ENCODE measurements at regions not wholly inside any gene's neighbourhood (a gene's known extent, or its start where the extent isn't known, plus 50 kb on each side); places are given as distances from the start of the nearest gene placed in this dataset.
"Not testable (repeated sequence)": the region's sequence is repeated elsewhere in the genome, so short reads cannot be mapped to it uniquely, and the experiment has no call there.

DNA sequence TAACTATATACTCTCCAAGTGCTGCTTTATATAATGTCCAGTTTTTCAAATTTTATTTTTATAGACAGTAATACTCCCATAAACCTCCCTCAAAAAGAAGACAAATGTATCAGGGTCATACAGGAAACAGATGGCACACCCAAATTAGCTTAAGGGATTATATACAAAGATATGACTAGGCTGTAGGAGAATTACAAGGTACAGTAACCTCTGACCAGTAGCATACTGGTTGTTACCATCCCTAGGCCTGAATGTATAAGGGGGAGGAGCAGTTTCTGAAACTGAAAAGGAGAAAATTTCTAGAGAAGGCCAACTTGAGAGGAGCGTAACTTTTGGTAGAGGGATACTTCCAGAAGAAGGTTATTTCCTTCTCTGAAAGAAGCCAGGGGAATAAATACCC is 122.6 kb upstream of the NBPF19 start:
- H3K9me3 ChIP-seq (ENCODE audit: control insufficient read depth, insufficient read depth, low read length); H3K9ac ChIP-seq (ENCODE audit: low read depth, low read length); H3K4me1 ChIP-seq (ENCODE audit: control insufficient read depth, insufficient read depth, low read length); H3K36me3 ChIP-seq (ENCODE audit: control insufficient read depth, insufficient read depth, low read length); H3K4me3 ChIP-seq (ENCODE audit: low read depth, low read length); H3K27me3 ChIP-seq (ENCODE audit: control insufficient read depth, insufficient read depth, low read length): not testable (repeated sequence)

DNA sequence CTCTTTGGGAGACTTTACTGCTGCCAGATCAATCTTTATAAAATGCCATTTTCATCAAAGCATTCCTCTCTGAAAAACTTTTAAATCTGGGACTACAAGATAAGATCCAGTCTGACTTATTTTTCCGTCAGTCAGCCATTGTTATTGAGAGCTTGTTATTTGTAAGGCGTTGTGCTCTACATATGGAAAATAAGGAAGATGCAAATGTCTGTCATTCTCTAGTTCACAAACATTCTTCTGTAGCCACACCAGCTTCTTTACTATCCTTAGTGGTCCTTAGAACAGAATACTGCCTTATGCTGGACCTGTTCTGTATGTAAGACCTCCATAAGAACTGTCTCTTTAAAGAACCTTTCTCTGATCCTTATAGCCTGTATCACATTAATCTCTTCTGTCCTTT is 120.3 kb upstream of the NBPF19 start:
- not testable (repeated sequence) for H3K9ac ChIP-seq (ENCODE audit: low read depth, low read length); H3K27me3 ChIP-seq (ENCODE audit: control insufficient read depth, insufficient read depth, low read length); H3K4me1 ChIP-seq (ENCODE audit: control insufficient read depth, insufficient read depth, low read length); H3K4me3 ChIP-seq (ENCODE audit: low read depth, low read length); H3K36me3 ChIP-seq (ENCODE audit: control insufficient read depth, insufficient read depth, low read length); H3K9me3 ChIP-seq (ENCODE audit: control insufficient read depth, insufficient read depth, low read length)

DNA sequence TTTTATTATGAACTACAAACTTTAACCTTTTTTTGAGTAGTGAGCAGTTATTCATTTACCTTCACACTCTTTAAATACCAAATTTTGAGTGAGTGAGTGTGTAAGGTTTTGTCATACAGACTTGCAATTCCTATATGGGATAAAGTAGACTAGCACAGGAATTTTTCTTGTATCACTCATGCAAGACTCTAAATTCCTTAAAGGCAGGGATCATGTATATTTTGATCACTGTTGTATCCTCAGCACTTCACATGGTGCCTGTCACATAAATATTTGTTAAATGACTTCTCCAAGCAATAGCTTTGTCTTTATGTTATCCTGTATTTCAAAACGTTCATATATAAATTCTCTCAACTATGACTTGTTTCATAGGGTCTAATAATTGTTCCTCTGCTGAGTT is 119.1 kb upstream of the NBPF19 start:
- not testable (repeated sequence) for H3K9me3 ChIP-seq (ENCODE audit: control insufficient read depth, insufficient read depth, low read length); H3K4me3 ChIP-seq (ENCODE audit: low read depth, low read length); H3K9ac ChIP-seq (ENCODE audit: low read depth, low read length); H3K27me3 ChIP-seq (ENCODE audit: control insufficient read depth, insufficient read depth, low read length); H3K4me1 ChIP-seq (ENCODE audit: control insufficient read depth, insufficient read depth, low read length); H3K36me3 ChIP-seq (ENCODE audit: control insufficient read depth, insufficient read depth, low read length)

DNA sequence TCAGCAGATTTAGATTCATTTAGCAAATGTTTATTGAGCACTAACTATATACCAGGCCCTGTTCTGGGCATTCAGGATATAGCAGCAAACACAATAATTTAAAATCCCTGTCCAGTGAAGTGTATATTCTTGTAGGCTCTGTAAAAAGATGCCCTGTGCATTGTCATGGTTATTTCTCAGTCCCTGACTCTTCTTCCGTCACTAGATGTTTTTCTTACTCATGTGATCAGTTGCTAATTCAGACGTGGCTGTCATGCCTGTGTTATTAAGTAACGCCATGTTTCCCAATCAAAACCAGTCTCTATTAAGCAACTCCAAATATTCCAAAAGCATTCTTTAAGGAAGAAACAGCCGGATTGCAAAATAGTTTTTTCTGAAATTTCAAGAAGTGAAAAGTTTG is 118.7 kb upstream of the NBPF19 start:
- not testable (repeated sequence) for H3K36me3 ChIP-seq (ENCODE audit: control insufficient read depth, insufficient read depth, low read length)

DNA sequence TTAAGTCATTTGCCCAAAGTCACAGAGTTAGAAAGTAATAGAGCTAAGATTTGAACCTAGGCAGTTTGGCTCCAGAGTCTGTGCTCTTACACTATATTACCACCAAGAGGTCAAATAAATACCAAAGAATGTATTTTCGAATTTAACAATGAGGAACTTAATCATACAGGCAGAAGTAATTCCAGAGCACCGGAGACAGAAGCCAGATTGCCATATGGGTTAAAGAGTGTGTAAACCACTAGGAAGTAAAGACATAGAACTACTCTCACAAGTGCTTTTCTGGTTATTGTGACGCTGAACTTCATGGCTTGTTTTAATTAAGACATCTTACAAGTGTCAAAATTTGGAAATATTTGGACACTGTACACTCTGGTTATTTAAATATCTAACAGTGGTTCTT is 114.5 kb upstream of the NBPF19 start:
- not testable (repeated sequence) for H3K9me3 ChIP-seq (ENCODE audit: control insufficient read depth, insufficient read depth, low read length); H3K9ac ChIP-seq (ENCODE audit: low read depth, low read length); H3K4me3 ChIP-seq (ENCODE audit: low read depth, low read length); H3K27me3 ChIP-seq (ENCODE audit: control insufficient read depth, insufficient read depth, low read length); H3K4me1 ChIP-seq (ENCODE audit: control insufficient read depth, insufficient read depth, low read length); H3K36me3 ChIP-seq (ENCODE audit: control insufficient read depth, insufficient read depth, low read length)

More for the DNA sequence above, 118.7 kb upstream of the NBPF19 start:
- H3K27me3 ChIP-seq (ENCODE audit: control insufficient read depth, insufficient read depth, low read length); H3K4me1 ChIP-seq (ENCODE audit: control insufficient read depth, insufficient read depth, low read length); H3K9me3 ChIP-seq (ENCODE audit: control insufficient read depth, insufficient read depth, low read length); H3K4me3 ChIP-seq (ENCODE audit: low read depth, low read length); H3K9ac ChIP-seq (ENCODE audit: low read depth, low read length): not testable (repeated sequence)

DNA sequence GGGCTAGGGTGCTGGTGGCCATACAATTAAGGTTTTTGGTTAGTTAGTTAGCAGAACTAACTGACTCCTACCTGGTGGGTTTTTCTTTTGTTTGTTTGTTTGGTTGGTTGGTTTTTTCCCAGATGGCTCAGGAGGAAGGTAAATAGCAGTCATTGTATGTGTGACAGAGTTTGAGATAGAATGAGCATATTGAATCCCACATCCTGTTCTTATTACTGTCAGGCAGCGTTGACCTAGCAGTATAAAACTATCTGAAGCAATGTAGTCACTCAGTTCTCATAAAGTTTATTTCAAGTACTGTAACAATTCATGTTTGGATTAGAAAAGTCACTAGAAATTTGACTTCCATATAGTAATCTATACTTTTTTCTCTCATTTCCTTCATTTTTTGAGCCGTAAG is 113.5 kb upstream of the NBPF19 start:
- H3K27me3 ChIP-seq (ENCODE audit: control insufficient read depth, insufficient read depth, low read length); H3K9me3 ChIP-seq (ENCODE audit: control insufficient read depth, insufficient read depth, low read length); H3K9ac ChIP-seq (ENCODE audit: low read depth, low read length); H3K4me1 ChIP-seq (ENCODE audit: control insufficient read depth, insufficient read depth, low read length); H3K4me3 ChIP-seq (ENCODE audit: low read depth, low read length); H3K36me3 ChIP-seq (ENCODE audit: control insufficient read depth, insufficient read depth, low read length): not testable (repeated sequence)

DNA sequence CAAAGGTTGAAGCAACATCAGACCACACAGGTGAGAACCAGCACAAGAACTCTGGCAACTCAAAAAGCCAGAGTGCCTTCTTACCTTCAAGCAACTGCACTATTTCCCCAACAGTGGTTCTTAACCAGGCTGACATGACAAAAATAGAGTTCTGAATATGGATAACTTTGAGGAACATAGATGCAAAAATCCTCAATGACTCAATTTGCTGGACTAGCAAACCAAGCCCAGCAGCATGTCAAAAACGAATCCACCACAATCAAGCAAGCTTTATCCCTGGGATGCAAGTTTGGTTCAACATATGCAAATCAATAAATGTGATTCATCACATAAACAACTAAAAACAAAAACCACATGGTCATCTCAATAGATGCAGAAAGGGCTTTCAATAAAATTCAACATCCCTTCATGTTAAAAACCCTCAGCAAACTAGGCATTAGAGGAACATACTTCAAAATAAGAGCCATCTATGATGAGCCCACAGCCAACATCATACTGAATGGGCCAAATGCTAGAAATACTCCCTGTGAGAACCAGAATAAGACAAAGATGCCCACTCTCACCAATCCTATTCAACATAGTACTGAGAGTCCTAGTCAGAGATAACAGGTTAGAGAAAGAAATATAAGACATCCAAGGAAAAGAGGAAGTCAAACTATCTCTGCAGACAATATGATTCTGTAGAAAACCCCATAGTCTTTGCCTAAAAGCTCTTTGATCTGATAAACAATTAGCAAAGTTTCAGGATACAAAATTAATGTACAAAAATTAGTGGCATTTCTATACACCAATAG is 110.5 kb upstream of the NBPF19 start:
- not testable (repeated sequence) for H3K9ac ChIP-seq (ENCODE audit: low read depth, low read length); H3K36me3 ChIP-seq (ENCODE audit: control insufficient read depth, insufficient read depth, low read length); H3K27me3 ChIP-seq (ENCODE audit: control insufficient read depth, insufficient read depth, low read length); H3K4me1 ChIP-seq (ENCODE audit: control insufficient read depth, insufficient read depth, low read length); H3K4me3 ChIP-seq (ENCODE audit: low read depth, low read length); H3K9me3 ChIP-seq (ENCODE audit: control insufficient read depth, insufficient read depth, low read length)

DNA sequence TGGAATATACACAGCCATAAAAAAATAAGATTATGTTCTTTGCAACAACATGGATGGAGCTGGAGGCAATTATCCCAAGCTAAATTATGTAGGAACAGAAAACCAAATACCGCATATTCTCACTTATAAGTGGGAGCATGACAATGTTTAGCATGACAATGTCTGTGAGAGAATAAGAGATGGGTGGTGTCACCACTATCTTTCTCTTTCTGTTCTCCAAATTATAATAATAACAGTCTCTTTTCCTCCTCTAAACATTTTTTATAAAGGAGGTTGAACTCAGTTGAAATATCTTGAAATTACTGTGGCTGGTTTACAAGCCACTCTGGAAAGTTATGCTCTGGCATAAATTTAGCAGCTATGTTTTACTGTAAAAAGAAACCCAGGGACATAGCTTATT is 108.4 kb upstream of the NBPF19 start:
- not testable (repeated sequence) for H3K4me3 ChIP-seq (ENCODE audit: low read depth, low read length); H3K9me3 ChIP-seq (ENCODE audit: control insufficient read depth, insufficient read depth, low read length); H3K36me3 ChIP-seq (ENCODE audit: control insufficient read depth, insufficient read depth, low read length); H3K9ac ChIP-seq (ENCODE audit: low read depth, low read length); H3K27me3 ChIP-seq (ENCODE audit: control insufficient read depth, insufficient read depth, low read length); H3K4me1 ChIP-seq (ENCODE audit: control insufficient read depth, insufficient read depth, low read length)

DNA sequence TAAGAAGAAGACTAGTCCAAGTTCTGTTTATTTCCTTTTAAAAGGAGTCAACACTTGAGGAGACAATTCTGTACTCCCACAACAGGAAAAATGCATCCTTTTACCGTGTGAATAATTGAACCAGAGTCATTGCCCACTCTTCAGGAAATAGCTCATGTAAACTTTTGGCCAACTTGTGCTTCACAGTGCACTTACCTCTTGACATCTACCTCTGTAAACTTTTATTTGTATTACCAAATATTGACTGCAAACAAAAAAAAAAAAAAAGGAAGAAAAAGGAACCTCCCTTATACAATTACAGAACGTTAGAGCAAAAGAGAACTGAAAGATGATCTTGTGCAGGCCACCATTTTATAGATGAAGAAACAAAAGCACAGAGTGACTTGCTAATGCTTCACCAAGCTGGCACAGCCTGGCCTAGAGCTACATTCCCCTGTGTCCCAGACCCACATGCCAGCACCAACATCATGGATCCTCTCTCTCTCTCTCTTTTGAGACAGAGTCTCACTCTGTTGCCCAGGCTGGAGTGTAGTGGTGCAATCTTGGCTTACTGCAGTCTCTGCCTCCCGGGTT is 107.3 kb upstream of the NBPF19 start:
- not testable (repeated sequence) for H3K36me3 ChIP-seq (ENCODE audit: control insufficient read depth, insufficient read depth, low read length); H3K9ac ChIP-seq (ENCODE audit: low read depth, low read length); H3K4me3 ChIP-seq (ENCODE audit: low read depth, low read length); H3K27me3 ChIP-seq (ENCODE audit: control insufficient read depth, insufficient read depth, low read length); H3K4me1 ChIP-seq (ENCODE audit: control insufficient read depth, insufficient read depth, low read length); H3K9me3 ChIP-seq (ENCODE audit: control insufficient read depth, insufficient read depth, low read length)

DNA sequence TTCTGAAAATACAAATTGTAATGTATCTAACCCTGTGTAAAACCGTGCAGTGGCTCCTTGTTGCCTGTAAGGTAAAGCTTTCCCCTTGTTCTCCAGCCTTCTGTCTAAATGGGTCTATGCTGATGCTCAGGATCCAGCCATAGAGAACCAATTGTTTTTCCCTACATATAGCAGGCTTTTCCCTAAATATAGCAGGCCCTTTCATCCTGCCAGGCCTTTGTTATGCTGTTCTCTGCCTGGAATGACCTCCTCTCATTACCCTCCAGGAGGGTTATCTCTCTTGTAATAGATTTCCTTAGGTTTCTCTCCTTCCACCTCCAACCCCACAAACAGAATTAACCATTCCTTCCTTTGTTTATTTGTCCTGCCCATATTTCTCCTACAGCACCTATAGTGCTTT is 106.5 kb upstream of the NBPF19 start:
- H3K27me3 ChIP-seq (ENCODE audit: control insufficient read depth, insufficient read depth, low read length); H3K36me3 ChIP-seq (ENCODE audit: control insufficient read depth, insufficient read depth, low read length); H3K9ac ChIP-seq (ENCODE audit: low read depth, low read length); H3K9me3 ChIP-seq (ENCODE audit: control insufficient read depth, insufficient read depth, low read length); H3K4me1 ChIP-seq (ENCODE audit: control insufficient read depth, insufficient read depth, low read length); H3K4me3 ChIP-seq (ENCODE audit: low read depth, low read length): not testable (repeated sequence)

DNA sequence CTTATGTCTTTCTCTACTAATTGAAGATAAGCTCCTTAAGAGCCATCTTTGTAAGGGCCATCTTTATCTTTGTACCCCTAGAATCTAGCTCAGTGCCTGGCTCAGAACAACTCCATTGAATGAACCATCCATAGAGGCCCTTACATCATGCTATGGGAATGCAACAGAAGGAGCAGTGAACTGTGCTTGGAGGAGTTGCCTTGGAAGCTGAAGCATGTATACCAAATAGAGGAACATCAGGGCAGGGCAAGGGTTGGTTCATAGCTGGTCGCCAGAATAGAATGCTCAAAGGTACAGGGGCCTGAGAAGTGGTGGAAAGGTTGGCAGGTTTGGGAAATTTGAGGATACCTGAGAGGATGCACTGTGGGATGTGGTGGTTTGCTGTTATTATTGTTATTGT is 105.8 kb upstream of the NBPF19 start:
- not testable (repeated sequence) for H3K4me3 ChIP-seq (ENCODE audit: low read depth, low read length); H3K27me3 ChIP-seq (ENCODE audit: control insufficient read depth, insufficient read depth, low read length); H3K36me3 ChIP-seq (ENCODE audit: control insufficient read depth, insufficient read depth, low read length); H3K9me3 ChIP-seq (ENCODE audit: control insufficient read depth, insufficient read depth, low read length); H3K9ac ChIP-seq (ENCODE audit: low read depth, low read length); H3K4me1 ChIP-seq (ENCODE audit: control insufficient read depth, insufficient read depth, low read length)

DNA sequence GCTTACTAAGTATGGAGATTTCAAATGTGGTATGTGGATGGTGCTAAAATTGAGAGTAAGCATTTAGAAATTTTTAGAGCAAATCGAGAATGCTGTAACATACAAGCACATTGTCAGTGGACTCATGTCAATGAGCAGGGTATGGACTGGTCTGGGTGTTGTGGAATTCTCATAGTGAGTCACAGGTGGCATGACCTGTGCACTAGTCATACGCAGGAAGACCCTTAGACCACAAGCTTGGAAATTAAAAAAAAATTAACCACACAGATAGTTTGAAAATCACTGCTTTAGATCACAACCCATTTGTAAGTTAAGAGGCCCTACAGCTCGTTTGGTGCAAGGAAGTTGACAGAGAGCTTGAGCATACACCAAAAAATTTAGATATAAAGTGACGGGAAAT is 102.9 kb upstream of the NBPF19 start:
- H3K4me3 ChIP-seq (ENCODE audit: low read depth, low read length); H3K27me3 ChIP-seq (ENCODE audit: control insufficient read depth, insufficient read depth, low read length); H3K9me3 ChIP-seq (ENCODE audit: control insufficient read depth, insufficient read depth, low read length); H3K9ac ChIP-seq (ENCODE audit: low read depth, low read length); H3K4me1 ChIP-seq (ENCODE audit: control insufficient read depth, insufficient read depth, low read length); H3K36me3 ChIP-seq (ENCODE audit: control insufficient read depth, insufficient read depth, low read length): not testable (repeated sequence)
